ENCODE measurements at regions not wholly inside any gene's neighbourhood (a gene's known extent, or its start where the extent isn't known, plus 50 kb on each side); places are given as distances from the start of the nearest gene placed in this dataset.
"Not testable (repeated sequence)": the region's sequence is repeated elsewhere in the genome, so short reads cannot be mapped to it uniquely, and the experiment has no call there.

- H3K4me3 ChIP-seq (ENCODE audit: low read depth, low read length), result no peak overlapping the region
- DNase-seq (ENCODE audit: low read depth), result no peak
- TF ChIP-seq POLR2A (IDR thresholded peaks at IDR 0.05; ENCODE audit: extremely low read depth, insufficient read length), result no peak
- no peak for TF ChIP-seq MAX (IDR thresholded peaks at IDR 0.05; ENCODE audit: low read depth, low read length)
- no peak for TF ChIP-seq MYC (IDR thresholded peaks at IDR 0.05; ENCODE audit: low read depth, low read length)
- TF ChIP-seq, protein P1, sequence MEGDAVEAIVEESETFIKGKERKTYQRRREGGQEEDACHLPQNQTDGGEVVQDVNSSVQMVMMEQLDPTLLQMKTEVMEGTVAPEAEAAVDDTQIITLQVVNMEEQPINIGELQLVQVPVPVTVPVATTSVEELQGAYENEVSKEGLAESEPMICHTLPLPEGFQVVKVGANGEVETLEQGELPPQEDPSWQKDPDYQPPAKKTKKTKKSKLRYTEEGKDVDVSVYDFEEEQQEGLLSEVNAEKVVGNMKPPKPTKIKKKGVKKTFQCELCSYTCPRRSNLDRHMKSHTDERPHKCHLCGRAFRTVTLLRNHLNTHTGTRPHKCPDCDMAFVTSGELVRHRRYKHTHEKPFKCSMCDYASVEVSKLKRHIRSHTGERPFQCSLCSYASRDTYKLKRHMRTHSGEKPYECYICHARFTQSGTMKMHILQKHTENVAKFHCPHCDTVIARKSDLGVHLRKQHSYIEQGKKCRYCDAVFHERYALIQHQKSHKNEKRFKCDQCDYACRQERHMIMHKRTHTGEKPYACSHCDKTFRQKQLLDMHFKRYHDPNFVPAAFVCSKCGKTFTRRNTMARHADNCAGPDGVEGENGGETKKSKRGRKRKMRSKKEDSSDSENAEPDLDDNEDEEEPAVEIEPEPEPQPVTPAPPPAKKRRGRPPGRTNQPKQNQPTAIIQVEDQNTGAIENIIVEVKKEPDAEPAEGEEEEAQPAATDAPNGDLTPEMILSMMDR (IDR thresholded peaks at IDR 0.05; ENCODE audit: low read depth, low read length), result no peak
These were observed 450.6 kb upstream of the LMO3 start for GRCh38 chr12:17056546-17056945.

- DNase-seq (ENCODE audit: low read depth), result no peak
- H3K4me3 ChIP-seq (ENCODE audit: low read depth, low read length), result no peak overlapping the region
- TF ChIP-seq MYC (IDR thresholded peaks at IDR 0.05; ENCODE audit: low read depth, low read length) (no peak), POLR2A (IDR thresholded peaks at IDR 0.05; ENCODE audit: extremely low read depth, insufficient read length) (no peak), MAX (IDR thresholded peaks at IDR 0.05; ENCODE audit: low read depth, low read length) (no peak)
- TF ChIP-seq, protein P1 (IDR thresholded peaks at IDR 0.05; ENCODE audit: low read depth, low read length), result no peak
These were observed 433.0 kb upstream of the LMO3 start for GRCh38 chr12:17038923-17039322.

DNA sequence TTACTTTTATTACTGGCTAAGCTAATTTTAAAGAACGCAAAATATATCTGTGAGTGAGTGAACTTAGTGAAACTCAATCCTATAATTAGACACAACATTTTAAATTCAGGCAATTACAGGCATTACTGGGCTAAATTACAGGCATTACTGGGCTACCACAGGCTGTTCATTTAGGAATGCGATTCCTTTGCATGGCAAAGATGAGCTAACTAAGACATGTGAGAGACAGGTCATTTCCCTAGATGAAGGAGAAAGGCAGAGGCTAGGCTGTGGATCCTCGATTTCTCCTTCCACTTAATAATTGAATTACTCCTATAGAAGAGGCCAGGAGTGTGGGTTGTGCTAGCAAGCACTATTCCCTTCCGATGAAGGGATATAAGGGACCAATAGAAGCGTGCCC is 429.4 kb upstream of the LMO3 start:
- no peak for TF ChIP-seq POLR2A (IDR thresholded peaks at IDR 0.05; ENCODE audit: extremely low read depth, insufficient read length)
- DNase-seq (ENCODE audit: low read depth), result no peak
- H3K4me3 ChIP-seq (ENCODE audit: low read depth, low read length), result no peak overlapping the region

- DNase-seq (ENCODE audit: low read depth), result no peak
- TF ChIP-seq POLR2A (IDR thresholded peaks at IDR 0.05; ENCODE audit: extremely low read depth, insufficient read length), result no peak
- TF ChIP-seq MYC (IDR thresholded peaks at IDR 0.05; ENCODE audit: low read depth, low read length), result no peak
- TF ChIP-seq MAX (IDR thresholded peaks at IDR 0.05; ENCODE audit: low read depth, low read length), result no peak
- TF ChIP-seq, protein P1 (IDR thresholded peaks at IDR 0.05; ENCODE audit: low read depth, low read length), result no peak
- no peak overlapping the region for H3K4me3 ChIP-seq (ENCODE audit: low read depth, low read length)
These were observed 424.4 kb upstream of the LMO3 start for GRCh38 chr12:17030338-17030737.

DNA sequence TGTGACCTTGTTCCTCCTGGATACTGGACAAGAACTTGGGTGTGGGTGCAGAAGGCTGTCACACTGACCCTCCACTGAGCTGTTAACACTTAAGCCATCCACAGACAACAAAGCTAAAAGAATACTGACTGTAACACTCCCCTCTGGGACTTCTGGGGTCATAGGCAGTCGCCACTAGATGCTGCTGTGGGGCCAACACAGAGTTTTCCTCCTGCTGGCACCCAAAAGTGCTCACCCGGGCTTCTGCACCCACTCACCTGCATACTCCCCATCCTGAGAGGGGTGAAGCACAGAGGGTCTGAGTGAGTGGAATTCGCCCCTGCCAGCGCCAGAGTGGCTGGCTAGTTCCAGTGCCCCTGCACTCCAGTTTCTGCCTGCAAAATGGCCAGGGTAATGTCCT is 422.4 kb upstream of the LMO3 start:
- TF ChIP-seq, protein P1 (IDR thresholded peaks at IDR 0.05; ENCODE audit: low read depth, low read length), result no peak
- TF ChIP-seq MYC (IDR thresholded peaks at IDR 0.05; ENCODE audit: low read depth, low read length) (no peak), MAX (IDR thresholded peaks at IDR 0.05; ENCODE audit: low read depth, low read length) (no peak), POLR2A (IDR thresholded peaks at IDR 0.05; ENCODE audit: extremely low read depth, insufficient read length) (no peak)
- no peak overlapping the region for H3K4me3 ChIP-seq (ENCODE audit: low read depth, low read length)
- peak; percentile 2 for DNase-seq (ENCODE audit: low read depth)

DNA sequence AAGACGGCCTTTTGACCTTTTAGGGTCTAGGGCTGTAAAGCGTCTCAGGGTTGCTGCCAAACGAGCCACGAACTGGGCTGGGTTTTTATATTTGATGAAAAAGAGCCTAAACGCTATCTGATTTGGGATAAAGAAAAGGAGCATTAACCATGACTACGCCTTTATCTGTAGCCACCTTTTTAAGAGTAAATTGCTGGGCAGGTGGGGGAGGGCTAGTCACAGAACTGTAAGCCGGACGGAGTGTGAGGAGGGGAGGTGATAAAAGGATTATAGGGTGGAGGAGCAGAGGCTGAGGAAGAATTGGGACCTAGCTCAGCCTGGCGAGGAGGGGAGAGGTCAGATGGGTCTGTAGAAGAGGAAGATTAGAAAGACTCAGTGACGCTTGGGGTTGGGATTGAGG is 419.5 kb upstream of the LMO3 start:
- DNase-seq (ENCODE audit: low read depth); H3K4me3 ChIP-seq (ENCODE audit: low read depth, low read length): not testable (repeated sequence)

DNA sequence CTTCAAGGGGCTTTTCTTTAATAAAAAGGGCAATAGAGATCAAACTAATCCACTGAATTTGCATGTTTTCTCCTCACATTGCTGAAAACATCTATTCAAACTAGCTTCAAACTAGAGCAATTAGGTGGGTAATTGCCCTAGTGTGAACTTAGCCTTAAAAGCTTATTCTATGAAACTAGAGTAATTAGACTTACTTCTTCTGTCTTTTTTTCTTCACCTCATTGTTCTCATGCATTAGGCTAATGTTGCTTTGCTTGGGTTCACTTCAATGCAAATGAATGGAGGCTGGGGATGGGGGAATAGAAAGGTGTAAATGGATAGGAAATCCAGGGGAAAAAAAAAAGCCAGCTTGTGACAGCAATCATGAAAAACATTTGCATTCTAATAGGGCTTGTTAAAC is 414.8 kb upstream of the LMO3 start:
- no peak overlapping the region for H3K4me3 ChIP-seq (ENCODE audit: low read depth, low read length)
- no peak for DNase-seq (ENCODE audit: low read depth)
- TF ChIP-seq MAX (IDR thresholded peaks at IDR 0.05; ENCODE audit: low read depth, low read length), result no peak
- TF ChIP-seq POLR2A (IDR thresholded peaks at IDR 0.05; ENCODE audit: extremely low read depth, insufficient read length), result no peak
- TF ChIP-seq, protein P1 (IDR thresholded peaks at IDR 0.05; ENCODE audit: low read depth, low read length), result no peak
- no peak for TF ChIP-seq MYC (IDR thresholded peaks at IDR 0.05; ENCODE audit: low read depth, low read length)

Measured in NB4 (cell line).